ENCODE measurements at regions not wholly inside any gene's neighbourhood (a gene's known extent, or its start where the extent isn't known, plus 50 kb on each side); places are given as distances from the start of the nearest gene placed in this dataset.

DNA sequence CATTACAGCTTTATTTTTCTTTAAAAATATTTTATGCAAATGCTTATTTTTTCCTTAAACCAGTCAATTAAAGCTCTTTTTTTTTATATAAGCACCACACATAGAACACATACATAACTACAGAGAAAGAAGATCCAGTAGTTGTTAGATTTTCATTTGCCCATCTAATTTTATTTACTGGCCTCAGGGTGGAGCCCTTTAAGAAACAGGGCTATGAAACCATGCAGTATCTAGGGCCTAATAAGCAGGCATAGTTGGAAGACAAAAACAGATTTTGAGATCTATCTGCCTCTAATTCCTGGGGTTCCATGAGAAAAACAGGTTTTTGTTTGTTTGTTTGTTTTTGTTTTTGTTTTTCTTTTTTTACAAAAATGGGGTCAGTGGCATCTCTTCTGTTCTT, 120.6 kb downstream of the BCHE start:
- H3K79me2 ChIP-seq (ENCODE audit: control insufficient read depth, insufficient read depth, low read length, unreplicated experiment) = no peaks in the 10 kb centered on the region
- H3K27me3 ChIP-seq (ENCODE audit: insufficient read depth, low read length) = no peaks in the 10 kb centered on the region
- H3K36me3 ChIP-seq (ENCODE audit: insufficient read depth, low read length) = no peaks in the 10 kb centered on the region
- no peak overlapping the region for H3K27ac ChIP-seq (ENCODE audit: low read depth, low read length)
- no peaks in the 10 kb centered on the region for H3K4me1 ChIP-seq (ENCODE audit: control insufficient read depth, insufficient read depth, low read length, unreplicated experiment)
- H3K4me3 ChIP-seq (ENCODE audit: low read depth, low read length) = no peak overlapping the region
- H2AFZ ChIP-seq (ENCODE audit: low read length, unreplicated experiment) = no peak overlapping the region

- Histone ChIP-seq H3K4me3 (ENCODE audit: low read depth, low read length) (no peak overlapping the region), H3K4me1 (ENCODE audit: control insufficient read depth, insufficient read depth, low read length, unreplicated experiment) (no peaks in the 10 kb centered on the region), H3K27ac (ENCODE audit: low read depth, low read length) (no peak overlapping the region), H2AFZ (ENCODE audit: low read length, unreplicated experiment) (no peak overlapping the region), H3K36me3 (ENCODE audit: insufficient read depth, low read length) (no peaks in the 10 kb centered on the region), H3K79me2 (ENCODE audit: control insufficient read depth, insufficient read depth, low read length, unreplicated experiment) (no peaks in the 10 kb centered on the region), H3K27me3 (ENCODE audit: insufficient read depth, low read length) (no peaks in the 10 kb centered on the region)
Observed at GRCh38 chr3:165713479-165713878, 123.7 kb downstream of the BCHE start.

- H3K27me3 ChIP-seq (ENCODE audit: insufficient read depth, low read length) = no peaks in the 10 kb centered on the region
- H2AFZ ChIP-seq (ENCODE audit: low read length, unreplicated experiment) = no peak overlapping the region
- no peak overlapping the region for H3K27ac ChIP-seq (ENCODE audit: low read depth, low read length)
- no peaks in the 10 kb centered on the region for H3K79me2 ChIP-seq (ENCODE audit: control insufficient read depth, insufficient read depth, low read length, unreplicated experiment)
- H3K36me3 ChIP-seq (ENCODE audit: insufficient read depth, low read length) = no peaks in the 10 kb centered on the region
- no peak overlapping the region for H3K4me3 ChIP-seq (ENCODE audit: low read depth, low read length)
- no peaks in the 10 kb centered on the region for H3K4me1 ChIP-seq (ENCODE audit: control insufficient read depth, insufficient read depth, low read length, unreplicated experiment)
Observed at GRCh38 chr3:165712382-165712781, 124.8 kb downstream of the BCHE start.

DNA sequence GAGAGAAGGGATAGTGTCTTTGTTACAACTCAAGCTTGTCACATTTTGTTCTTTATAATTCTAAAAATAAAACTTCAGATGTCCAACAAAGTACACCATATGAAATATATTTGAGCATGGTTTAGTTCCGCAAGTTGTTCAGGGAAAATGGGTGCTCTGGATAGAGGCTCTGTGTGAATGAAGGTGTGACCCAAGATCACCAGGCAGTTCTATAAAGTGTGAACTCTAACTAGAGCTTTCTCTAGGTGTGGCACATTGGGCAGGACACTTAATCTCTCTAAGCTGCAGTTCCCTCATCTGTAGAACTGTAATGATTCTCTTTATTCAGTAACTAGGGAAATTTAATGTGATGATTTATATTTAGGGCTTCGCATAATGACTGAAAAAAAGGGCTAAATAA, 139.3 kb downstream of the BCHE start:
- no peaks in the 10 kb centered on the region for H3K27me3 ChIP-seq (ENCODE audit: insufficient read depth, low read length)
- H3K27ac ChIP-seq (ENCODE audit: low read depth, low read length) = no peak overlapping the region
- no peaks in the 10 kb centered on the region for H3K36me3 ChIP-seq (ENCODE audit: insufficient read depth, low read length)
- no peaks in the 10 kb centered on the region for H3K4me1 ChIP-seq (ENCODE audit: control insufficient read depth, insufficient read depth, low read length, unreplicated experiment)
- H3K4me3 ChIP-seq (ENCODE audit: low read depth, low read length) = no peak overlapping the region
- no peaks in the 10 kb centered on the region for H3K79me2 ChIP-seq (ENCODE audit: control insufficient read depth, insufficient read depth, low read length, unreplicated experiment)
- no peak overlapping the region for H2AFZ ChIP-seq (ENCODE audit: low read length, unreplicated experiment)

DNA sequence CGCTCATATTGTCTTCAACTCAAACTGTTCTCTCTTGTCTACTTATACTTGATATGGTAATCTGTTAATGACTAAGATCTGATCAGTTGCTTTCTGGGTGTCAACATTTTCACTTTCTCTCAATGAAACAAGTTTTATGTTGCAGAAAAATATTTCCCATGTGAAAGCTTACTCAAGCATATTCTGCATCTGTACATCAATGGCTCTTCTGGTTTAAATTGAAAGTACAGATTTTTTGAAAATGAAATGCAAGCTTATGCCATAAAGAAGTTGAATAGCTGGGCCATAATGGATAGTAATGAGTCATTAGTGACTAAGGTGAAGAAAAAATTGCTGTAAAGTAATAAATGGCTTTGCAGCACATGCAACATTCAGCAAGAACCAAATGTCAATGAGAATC, 140.7 kb downstream of the BCHE start:
- no peaks in the 10 kb centered on the region for H3K79me2 ChIP-seq (ENCODE audit: control insufficient read depth, insufficient read depth, low read length, unreplicated experiment)
- H2AFZ ChIP-seq (ENCODE audit: low read length, unreplicated experiment) = no peak overlapping the region
- no peaks in the 10 kb centered on the region for H3K4me1 ChIP-seq (ENCODE audit: control insufficient read depth, insufficient read depth, low read length, unreplicated experiment)
- H3K36me3 ChIP-seq (ENCODE audit: insufficient read depth, low read length) = no peaks in the 10 kb centered on the region
- no peak overlapping the region for H3K27ac ChIP-seq (ENCODE audit: low read depth, low read length)
- no peak overlapping the region for H3K4me3 ChIP-seq (ENCODE audit: low read depth, low read length)
- H3K27me3 ChIP-seq (ENCODE audit: insufficient read depth, low read length) = no peaks in the 10 kb centered on the region

- no peaks in the 10 kb centered on the region for H3K79me2 ChIP-seq (ENCODE audit: control insufficient read depth, insufficient read depth, low read length, unreplicated experiment)
- H2AFZ ChIP-seq (ENCODE audit: low read length, unreplicated experiment) = peak overlapping the region; percentile 89
- H3K27me3 ChIP-seq (ENCODE audit: insufficient read depth, low read length) = no peaks in the 10 kb centered on the region
- no peaks in the 10 kb centered on the region for H3K36me3 ChIP-seq (ENCODE audit: insufficient read depth, low read length)
- H3K27ac ChIP-seq (ENCODE audit: low read depth, low read length) = peak overlapping the region; percentile 49; the same call in 1 of the 2 replicates
- peak overlapping the region; percentile 71 for H3K4me3 ChIP-seq (ENCODE audit: low read depth, low read length)
- no peaks in the 10 kb centered on the region for H3K4me1 ChIP-seq (ENCODE audit: control insufficient read depth, insufficient read depth, low read length, unreplicated experiment)
Observed at GRCh38 chr3:165683947-165684346, 153.3 kb downstream of the BCHE start.

DNA sequence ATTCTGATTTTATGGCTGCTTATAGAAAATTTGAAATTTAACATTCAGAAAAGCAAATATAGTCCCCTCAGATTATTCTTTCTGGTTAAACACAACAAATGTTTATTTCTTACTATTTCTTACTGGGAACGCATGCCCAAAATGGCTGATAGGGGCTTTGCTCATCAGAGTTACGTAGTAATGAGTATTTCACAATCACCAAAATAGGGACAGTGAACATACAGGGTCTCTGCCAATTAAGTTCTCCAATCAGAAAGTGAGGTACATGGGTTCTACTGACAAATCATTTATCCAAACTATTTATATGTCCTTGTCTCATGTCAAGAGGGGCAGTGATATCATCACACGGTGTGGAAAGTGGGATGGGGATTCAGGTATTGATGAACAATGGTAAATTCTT, 154.5 kb downstream of the BCHE start:
- Histone ChIP-seq H3K36me3 (ENCODE audit: insufficient read depth, low read length) (no peaks in the 10 kb centered on the region), H3K79me2 (ENCODE audit: control insufficient read depth, insufficient read depth, low read length, unreplicated experiment) (no peaks in the 10 kb centered on the region), H3K27me3 (ENCODE audit: insufficient read depth, low read length) (no peaks in the 10 kb centered on the region), H3K4me1 (ENCODE audit: control insufficient read depth, insufficient read depth, low read length, unreplicated experiment) (no peaks in the 10 kb centered on the region), H2AFZ (ENCODE audit: low read length, unreplicated experiment) (no peak overlapping the region), H3K4me3 (ENCODE audit: low read depth, low read length) (no peak overlapping the region), H3K27ac (ENCODE audit: low read depth, low read length) (no peak overlapping the region)

- no peaks in the 10 kb centered on the region for H3K79me2 ChIP-seq (ENCODE audit: control insufficient read depth, insufficient read depth, low read length, unreplicated experiment)
- no peaks in the 10 kb centered on the region for H3K36me3 ChIP-seq (ENCODE audit: insufficient read depth, low read length)
- peaks cover 4% of the 10 kb centered on the region for H3K4me1 ChIP-seq (ENCODE audit: control insufficient read depth, insufficient read depth, low read length, unreplicated experiment)
- H3K27me3 ChIP-seq (ENCODE audit: insufficient read depth, low read length) = peaks cover 29% of the 10 kb centered on the region
- no peak overlapping the region for H3K27ac ChIP-seq (ENCODE audit: low read depth, low read length)
- no peak overlapping the region for H2AFZ ChIP-seq (ENCODE audit: low read length, unreplicated experiment)
- no peak overlapping the region for H3K4me3 ChIP-seq (ENCODE audit: low read depth, low read length)
Observed at GRCh38 chr3:165669967-165670366, 167.3 kb downstream of the BCHE start.

GRCh38 chr3:165669504-165669903, 167.7 kb downstream of the BCHE start:
- Histone ChIP-seq H3K36me3 (ENCODE audit: insufficient read depth, low read length) (no peaks in the 10 kb centered on the region), H3K27ac (ENCODE audit: low read depth, low read length) (no peak overlapping the region), H3K27me3 (ENCODE audit: insufficient read depth, low read length) (peaks cover 31% of the 10 kb centered on the region), H3K79me2 (ENCODE audit: control insufficient read depth, insufficient read depth, low read length, unreplicated experiment) (no peaks in the 10 kb centered on the region), H3K4me3 (ENCODE audit: low read depth, low read length) (no peak overlapping the region), H2AFZ (ENCODE audit: low read length, unreplicated experiment) (no peak overlapping the region), H3K4me1 (ENCODE audit: control insufficient read depth, insufficient read depth, low read length, unreplicated experiment) (peaks cover 4% of the 10 kb centered on the region)

GRCh38 chr3:165667676-165668075, 169.5 kb downstream of the BCHE start:
- H3K27me3 ChIP-seq (ENCODE audit: insufficient read depth, low read length) = peaks cover 31% of the 10 kb centered on the region
- H3K4me3 ChIP-seq (ENCODE audit: low read depth, low read length) = no peak overlapping the region
- H3K36me3 ChIP-seq (ENCODE audit: insufficient read depth, low read length) = no peaks in the 10 kb centered on the region
- no peak overlapping the region for H3K27ac ChIP-seq (ENCODE audit: low read depth, low read length)
- no peaks in the 10 kb centered on the region for H3K79me2 ChIP-seq (ENCODE audit: control insufficient read depth, insufficient read depth, low read length, unreplicated experiment)
- H3K4me1 ChIP-seq (ENCODE audit: control insufficient read depth, insufficient read depth, low read length, unreplicated experiment) = peaks cover 4% of the 10 kb centered on the region
- no peak overlapping the region for H2AFZ ChIP-seq (ENCODE audit: low read length, unreplicated experiment)

GRCh38 chr3:165658027-165658426, 179.2 kb downstream of the BCHE start:
- Histone ChIP-seq H3K79me2 (ENCODE audit: control insufficient read depth, insufficient read depth, low read length, unreplicated experiment) (no peaks in the 10 kb centered on the region), H3K36me3 (ENCODE audit: insufficient read depth, low read length) (no peaks in the 10 kb centered on the region), H2AFZ (ENCODE audit: low read length, unreplicated experiment) (no peak overlapping the region), H3K4me1 (ENCODE audit: control insufficient read depth, insufficient read depth, low read length, unreplicated experiment) (no peaks in the 10 kb centered on the region), H3K27me3 (ENCODE audit: insufficient read depth, low read length) (no peaks in the 10 kb centered on the region), H3K27ac (ENCODE audit: low read depth, low read length) (no peak overlapping the region), H3K4me3 (ENCODE audit: low read depth, low read length) (no peak overlapping the region)
